Mammary epithelial cell (primary cell): ENCODE measurements at regions not wholly inside any gene's neighbourhood (a gene's known extent, or its start where the extent isn't known, plus 50 kb on each side); places are given as distances from the start of the nearest gene placed in this dataset.

Experiments
- EZH2 ChIP-seq: IDR thresholded peaks from 2 replicates; pipeline ENCODE4 v1.6.1; 2012; ENCODE audit warnings: low read length, inconsistent platforms, borderline replicate concordance
- TF ChIP-seq, protein P1 (sequence below), 2 donors: IDR thresholded peaks in 1 of 2; conservative IDR thresholded peaks in 1 of 2; 2 replicates each; pipeline ENCODE4 v1.5.1; 2011 to 2012; ENCODE audit warnings: inconsistent platforms in 2 of 2, low read length in 2 of 2, mild to moderate bottlenecking in 2 of 2, control low read depth in 1 of 2, low read depth in 1 of 2; ENCODE audit not compliant: insufficient read depth in 1 of 2; ENCODE audit errors: extremely low read depth in 1 of 2

DNA sequence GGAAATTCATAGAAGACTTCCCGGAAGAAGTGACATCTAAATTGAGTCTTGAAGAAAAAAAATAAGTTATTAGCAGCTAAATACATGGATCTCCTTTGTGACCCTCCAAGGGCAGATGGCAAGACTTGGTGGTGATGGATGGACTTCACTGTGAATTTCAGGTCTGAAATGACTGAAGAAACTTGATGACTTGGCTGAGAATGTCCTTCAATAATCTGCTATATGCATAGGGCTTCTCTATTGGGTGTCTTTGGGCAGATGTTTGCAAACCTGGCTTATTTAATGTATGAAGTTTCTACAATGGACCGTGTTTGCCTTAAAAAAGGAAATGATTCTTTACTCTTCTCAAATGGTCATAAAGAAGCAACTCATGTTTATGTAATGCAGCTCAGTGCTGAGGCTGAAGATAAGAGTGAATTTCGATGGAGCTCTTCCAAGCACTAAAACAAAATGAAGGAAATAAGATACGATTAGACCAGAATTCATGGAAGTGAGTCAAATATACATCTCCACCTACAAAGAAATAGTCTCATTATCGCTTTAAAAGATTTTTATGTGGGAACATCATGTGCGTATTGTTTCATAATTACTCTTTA is 116.6 kb upstream of the WDR11 start:
- TF ChIP-seq, protein P1, sequence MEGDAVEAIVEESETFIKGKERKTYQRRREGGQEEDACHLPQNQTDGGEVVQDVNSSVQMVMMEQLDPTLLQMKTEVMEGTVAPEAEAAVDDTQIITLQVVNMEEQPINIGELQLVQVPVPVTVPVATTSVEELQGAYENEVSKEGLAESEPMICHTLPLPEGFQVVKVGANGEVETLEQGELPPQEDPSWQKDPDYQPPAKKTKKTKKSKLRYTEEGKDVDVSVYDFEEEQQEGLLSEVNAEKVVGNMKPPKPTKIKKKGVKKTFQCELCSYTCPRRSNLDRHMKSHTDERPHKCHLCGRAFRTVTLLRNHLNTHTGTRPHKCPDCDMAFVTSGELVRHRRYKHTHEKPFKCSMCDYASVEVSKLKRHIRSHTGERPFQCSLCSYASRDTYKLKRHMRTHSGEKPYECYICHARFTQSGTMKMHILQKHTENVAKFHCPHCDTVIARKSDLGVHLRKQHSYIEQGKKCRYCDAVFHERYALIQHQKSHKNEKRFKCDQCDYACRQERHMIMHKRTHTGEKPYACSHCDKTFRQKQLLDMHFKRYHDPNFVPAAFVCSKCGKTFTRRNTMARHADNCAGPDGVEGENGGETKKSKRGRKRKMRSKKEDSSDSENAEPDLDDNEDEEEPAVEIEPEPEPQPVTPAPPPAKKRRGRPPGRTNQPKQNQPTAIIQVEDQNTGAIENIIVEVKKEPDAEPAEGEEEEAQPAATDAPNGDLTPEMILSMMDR (conservative IDR thresholded peaks at IDR 0.05 in 1 of 2, IDR thresholded peaks at IDR 0.05 in 1 of 2; ENCODE audit: extremely low read depth in 1 of 2, insufficient read depth in 1 of 2, low read depth in 1 of 2, low read length in 2 of 2) = no peak
- no peak for TF ChIP-seq EZH2
